ENCODE measurements at regions not wholly inside any gene's neighbourhood (a gene's known extent, or its start where the extent isn't known, plus 50 kb on each side); places are given as distances from the start of the nearest gene placed in this dataset.

GRCh38 chr4:187362937-187363857 lies 632.4 kb upstream of the ZFP42 start:
- H3K4me1 ChIP-seq, result no peaks in the 10 kb centered on the region
- DNase-seq, result no peak
- TF ChIP-seq, protein P1, sequence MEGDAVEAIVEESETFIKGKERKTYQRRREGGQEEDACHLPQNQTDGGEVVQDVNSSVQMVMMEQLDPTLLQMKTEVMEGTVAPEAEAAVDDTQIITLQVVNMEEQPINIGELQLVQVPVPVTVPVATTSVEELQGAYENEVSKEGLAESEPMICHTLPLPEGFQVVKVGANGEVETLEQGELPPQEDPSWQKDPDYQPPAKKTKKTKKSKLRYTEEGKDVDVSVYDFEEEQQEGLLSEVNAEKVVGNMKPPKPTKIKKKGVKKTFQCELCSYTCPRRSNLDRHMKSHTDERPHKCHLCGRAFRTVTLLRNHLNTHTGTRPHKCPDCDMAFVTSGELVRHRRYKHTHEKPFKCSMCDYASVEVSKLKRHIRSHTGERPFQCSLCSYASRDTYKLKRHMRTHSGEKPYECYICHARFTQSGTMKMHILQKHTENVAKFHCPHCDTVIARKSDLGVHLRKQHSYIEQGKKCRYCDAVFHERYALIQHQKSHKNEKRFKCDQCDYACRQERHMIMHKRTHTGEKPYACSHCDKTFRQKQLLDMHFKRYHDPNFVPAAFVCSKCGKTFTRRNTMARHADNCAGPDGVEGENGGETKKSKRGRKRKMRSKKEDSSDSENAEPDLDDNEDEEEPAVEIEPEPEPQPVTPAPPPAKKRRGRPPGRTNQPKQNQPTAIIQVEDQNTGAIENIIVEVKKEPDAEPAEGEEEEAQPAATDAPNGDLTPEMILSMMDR (IDR thresholded peaks at IDR 0.05), result no peak
- no peak for TF ChIP-seq POLR2A (IDR thresholded peaks at IDR 0.05)
- intact Hi-C loops (cut with DNase I), result no loop called here
- no peak overlapping the region for H3K4me3 ChIP-seq
- no peaks in the 10 kb centered on the region for H3K27me3 ChIP-seq
- ATAC-seq, result no peak
- H3K27ac ChIP-seq, result no peak overlapping the region
- no peaks in the 10 kb centered on the region for H3K36me3 ChIP-seq
- WGBS (ENCODE audit: insufficient coverage, low coverage, low lambda C conversion rate, missing lambda C conversion rate), result 77% methylated on average over 21 of the region's 31 CpGs
- H3K9me3 ChIP-seq, result no peaks in the 10 kb centered on the region

DNA sequence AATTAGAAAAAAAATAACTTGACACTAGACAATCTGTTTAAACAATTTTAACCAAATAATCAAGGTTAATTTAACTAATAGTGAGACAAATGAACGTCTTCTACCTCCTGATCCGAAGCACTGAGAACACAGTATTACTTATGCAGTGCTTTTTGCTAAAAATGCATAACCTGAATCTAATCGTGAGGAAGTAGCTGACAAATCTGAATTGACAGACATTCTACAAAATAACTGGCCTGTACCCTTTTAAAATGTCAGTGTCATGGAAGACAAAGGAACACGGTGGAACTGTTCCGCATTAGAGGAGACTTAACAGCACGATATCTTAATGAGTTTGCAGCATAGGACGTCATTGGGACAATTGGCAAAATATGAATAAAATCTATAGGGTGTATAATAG lies 631.2 kb upstream of the ZFP42 start:
- H3K27ac ChIP-seq, result no peak overlapping the region
- ATAC-seq (no peak), DNase-seq (no peak)
- no peaks in the 10 kb centered on the region for H3K4me1 ChIP-seq
- TF ChIP-seq POLR2A (IDR thresholded peaks at IDR 0.05), result no peak
- TF ChIP-seq, protein P1 (IDR thresholded peaks at IDR 0.05), result no peak
- H3K27me3 ChIP-seq, result no peaks in the 10 kb centered on the region
- intact Hi-C loops (cut with DNase I), result no loop called here
- WGBS (ENCODE audit: insufficient coverage, low coverage, low lambda C conversion rate, missing lambda C conversion rate), result 53% methylated on average over 7 of the region's 7 CpGs
- H3K9me3 ChIP-seq, result no peaks in the 10 kb centered on the region
- no peak overlapping the region for H3K4me3 ChIP-seq
- no peaks in the 10 kb centered on the region for H3K36me3 ChIP-seq

- intact Hi-C loops (cut with DNase I), result no loop called here
- TF ChIP-seq POLR2A (IDR thresholded peaks at IDR 0.05), result no peak
- TF ChIP-seq, protein P1 (IDR thresholded peaks at IDR 0.05), result no peak
- no peaks in the 10 kb centered on the region for H3K4me1 ChIP-seq
- H3K4me3 ChIP-seq, result no peak overlapping the region
- 63% methylated on average over 5 of the region's 7 CpGs for WGBS (ENCODE audit: insufficient coverage, low coverage, low lambda C conversion rate, missing lambda C conversion rate)
- no peaks in the 10 kb centered on the region for H3K9me3 ChIP-seq
- H3K36me3 ChIP-seq, result no peaks in the 10 kb centered on the region
- no peak overlapping the region for H3K27ac ChIP-seq
- no peak for DNase-seq
- no peak for ATAC-seq
- no peaks in the 10 kb centered on the region for H3K27me3 ChIP-seq
Measured at GRCh38 chr4:187364851-187365250, 630.7 kb upstream of the ZFP42 start.

DNA sequence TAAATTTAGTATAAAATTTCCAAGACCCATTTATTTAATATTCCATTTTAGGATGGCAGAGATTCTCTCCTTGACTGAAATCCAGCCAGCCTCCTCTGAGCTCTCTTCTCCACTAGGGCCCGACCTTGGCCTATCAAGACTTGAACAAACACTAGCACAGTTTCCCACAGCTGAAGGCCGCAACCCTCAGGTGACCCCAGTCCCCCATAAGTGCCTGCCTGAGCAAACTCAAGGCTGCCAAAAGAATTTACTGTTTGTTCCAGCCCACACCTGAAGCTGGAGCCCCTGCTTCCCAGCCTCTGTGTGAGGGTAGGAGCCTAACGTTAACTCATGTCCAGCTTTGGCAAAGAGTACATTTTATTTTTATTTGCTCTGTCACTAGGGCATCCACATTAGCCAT lies 629.0 kb upstream of the ZFP42 start:
- no peak overlapping the region for H3K27ac ChIP-seq
- no peaks in the 10 kb centered on the region for H3K36me3 ChIP-seq
- H3K9me3 ChIP-seq, result no peaks in the 10 kb centered on the region
- DNase-seq (no peak), ATAC-seq (no peak)
- no peaks in the 10 kb centered on the region for H3K27me3 ChIP-seq
- TF ChIP-seq, protein P1 (IDR thresholded peaks at IDR 0.05), result no peak
- TF ChIP-seq POLR2A (IDR thresholded peaks at IDR 0.05), result no peak
- intact Hi-C loops (cut with DNase I), result no loop called here
- H3K4me3 ChIP-seq, result no peak overlapping the region
- no peaks in the 10 kb centered on the region for H3K4me1 ChIP-seq
- WGBS (ENCODE audit: insufficient coverage, low coverage, low lambda C conversion rate, missing lambda C conversion rate), result 15% methylated on average over 3 of the region's 3 CpGs
